HFFc6 (cell line): ENCODE measurements at regions not wholly inside any gene's neighbourhood (a gene's known extent, or its start where the extent isn't known, plus 50 kb on each side); places are given as distances from the start of the nearest gene placed in this dataset.

Source experiments
- DNase-seq: peaks from one replicate; pipeline ENCODE4 v3.0.0-alpha.2; 2018
- H3K27ac Mint-ChIP-seq: 2 replicates; pipeline ENCODE4 v1.8.0; 2020; ENCODE audit warnings: mild to moderate bottlenecking, mixed read lengths
- H3K27me3 Mint-ChIP-seq: 2 replicates; pipeline ENCODE4 v1.8.0; 2021; ENCODE audit warnings: mild to moderate bottlenecking, moderate library complexity, mixed read lengths; ENCODE audit not compliant: insufficient read depth
- H3K36me3 Mint-ChIP-seq: 2 replicates; pipeline ENCODE4 v1.8.0; 2021; ENCODE audit warnings: low read depth, mixed read lengths
- H3K4me1 Mint-ChIP-seq: 2 replicates; pipeline ENCODE4 v1.8.0; 2020; ENCODE audit warnings: low read depth, mixed read lengths
- H3K4me3 Mint-ChIP-seq: 2 replicates; pipeline ENCODE4 v1.8.0; 2020; ENCODE audit warnings: mild to moderate bottlenecking, moderate library complexity, mixed read lengths
- H3K9me3 Mint-ChIP-seq: 2 replicates; pipeline ENCODE4 v1.8.0; 2020; ENCODE audit warnings: mild to moderate bottlenecking, mixed read lengths
- CTCF ChIP-seq: fragments of 200-600 bp; sonication (generic); IDR thresholded peaks from 2 replicates; pipeline ENCODE4 v1.5.0; 2021; ENCODE audit warnings: antibody characterized with exemption, mild to moderate bottlenecking

- no peak overlapping the region; the same call in 1 of the 2 replicates for H3K4me3 Mint-ChIP-seq
- H3K27ac Mint-ChIP-seq: peak overlapping the region; percentile 49; the same call in 1 of the 2 replicates
- peaks cover 5% of the 10 kb centered on the region; the same call in 1 of the 2 replicates for H3K36me3 Mint-ChIP-seq
- H3K27me3 Mint-ChIP-seq: peaks cover 6% of the 10 kb centered on the region
- DNase-seq: no peak
- peaks cover 88% of the 10 kb centered on the region for H3K4me1 Mint-ChIP-seq
- no peak for TF ChIP-seq CTCF
- no peaks in the 10 kb centered on the region; the same call in 1 of the 2 replicates for H3K9me3 Mint-ChIP-seq
These were observed 107.4 kb upstream of the MED13L start for GRCh38 chr12:116384691-116385485.

- no peak for TF ChIP-seq CTCF
- Mint-ChIP-seq H3K36me3 (peaks cover 5% of the 10 kb centered on the region; the same call in 1 of the 2 replicates), H3K27me3 (peaks cover 6% of the 10 kb centered on the region), H3K4me1 (peaks cover 88% of the 10 kb centered on the region), H3K9me3 (peaks cover 3% of the 10 kb centered on the region; the same call in 1 of the 2 replicates), H3K27ac (peak overlapping the region; percentile 49; the same call in 1 of the 2 replicates), H3K4me3 (no peak overlapping the region)
- no peak for DNase-seq
These were observed 108.2 kb upstream of the MED13L start for GRCh38 chr12:116385486-116386217.

GRCh38 chr12:116389326-116389725, 111.8 kb upstream of the MED13L start:
- peak overlapping the region; percentile 42; the same call in 1 of the 2 replicates for H3K4me3 Mint-ChIP-seq

GRCh38 chr12:116389990-116390389, 112.5 kb upstream of the MED13L start:
- H3K4me1 Mint-ChIP-seq: peaks cover 61% of the 10 kb centered on the region
- peak overlapping the region; percentile 92 for H3K27ac Mint-ChIP-seq
- peak; percentile 94 for DNase-seq
- H3K4me3 Mint-ChIP-seq: no peak overlapping the region; the same call in 1 of the 2 replicates
- H3K36me3 Mint-ChIP-seq: peaks cover 15% of the 10 kb centered on the region
- peaks cover 2% of the 10 kb centered on the region for H3K27me3 Mint-ChIP-seq
- TF ChIP-seq CTCF: no peak
- H3K9me3 Mint-ChIP-seq: peaks cover 14% of the 10 kb centered on the region

More at GRCh38 chr12:116389326-116389725, 111.8 kb upstream of the MED13L start:
- Mint-ChIP-seq H3K4me1 (peaks cover 67% of the 10 kb centered on the region), H3K36me3 (peaks cover 15% of the 10 kb centered on the region), H3K27ac (peak overlapping the region; percentile 92), H3K9me3 (peaks cover 14% of the 10 kb centered on the region), H3K27me3 (peaks cover 2% of the 10 kb centered on the region)
- TF ChIP-seq CTCF: no peak
- no peak for DNase-seq

- Mint-ChIP-seq H3K27ac (peak overlapping the region; percentile 25; the same call in 1 of the 2 replicates), H3K36me3 (peaks cover 15% of the 10 kb centered on the region), H3K9me3 (peaks cover 14% of the 10 kb centered on the region), H3K27me3 (peaks cover 2% of the 10 kb centered on the region), H3K4me3 (no peak overlapping the region), H3K4me1 (peaks cover 60% of the 10 kb centered on the region)
- peak; percentile 24 for DNase-seq
- no peak for TF ChIP-seq CTCF
These were observed 113.2 kb upstream of the MED13L start for GRCh38 chr12:116390401-116391335.
